ENCODE measurements at regions not wholly inside any gene's neighbourhood (a gene's known extent, or its start where the extent isn't known, plus 50 kb on each side); places are given as distances from the start of the nearest gene placed in this dataset.

GRCh38 chr17:77419547-77420094, 278.9 kb downstream of the SEC14L1 start:
- Histone ChIP-seq H3K4me1 (ENCODE audit: insufficient read depth, poor library complexity, severe bottlenecking) (peaks cover 58% of the 10 kb centered on the region), H3K4me3 (ENCODE audit: severe bottlenecking) (no peak overlapping the region), H3K36me3 (ENCODE audit: low read depth) (peaks cover 39% of the 10 kb centered on the region), H3K27me3 (ENCODE audit: insufficient read depth, poor library complexity, severe bottlenecking) (no peaks in the 10 kb centered on the region), H3K9me3 (ENCODE audit: severe bottlenecking) (no peaks in the 10 kb centered on the region), H3K27ac (ENCODE audit: poor library complexity, severe bottlenecking) (peak overlapping the region; percentile 95)
- no peak for DNase-seq (ENCODE audit: low spot score)
- TF ChIP-seq, protein P1, sequence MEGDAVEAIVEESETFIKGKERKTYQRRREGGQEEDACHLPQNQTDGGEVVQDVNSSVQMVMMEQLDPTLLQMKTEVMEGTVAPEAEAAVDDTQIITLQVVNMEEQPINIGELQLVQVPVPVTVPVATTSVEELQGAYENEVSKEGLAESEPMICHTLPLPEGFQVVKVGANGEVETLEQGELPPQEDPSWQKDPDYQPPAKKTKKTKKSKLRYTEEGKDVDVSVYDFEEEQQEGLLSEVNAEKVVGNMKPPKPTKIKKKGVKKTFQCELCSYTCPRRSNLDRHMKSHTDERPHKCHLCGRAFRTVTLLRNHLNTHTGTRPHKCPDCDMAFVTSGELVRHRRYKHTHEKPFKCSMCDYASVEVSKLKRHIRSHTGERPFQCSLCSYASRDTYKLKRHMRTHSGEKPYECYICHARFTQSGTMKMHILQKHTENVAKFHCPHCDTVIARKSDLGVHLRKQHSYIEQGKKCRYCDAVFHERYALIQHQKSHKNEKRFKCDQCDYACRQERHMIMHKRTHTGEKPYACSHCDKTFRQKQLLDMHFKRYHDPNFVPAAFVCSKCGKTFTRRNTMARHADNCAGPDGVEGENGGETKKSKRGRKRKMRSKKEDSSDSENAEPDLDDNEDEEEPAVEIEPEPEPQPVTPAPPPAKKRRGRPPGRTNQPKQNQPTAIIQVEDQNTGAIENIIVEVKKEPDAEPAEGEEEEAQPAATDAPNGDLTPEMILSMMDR (IDR thresholded peaks at IDR 0.05; ENCODE audit: poor library complexity, severe bottlenecking) = no peak
- ATAC-seq (ENCODE audit: low read depth) = no peak

GRCh38 chr17:77420095-77420803, 279.5 kb downstream of the SEC14L1 start:
- Histone ChIP-seq H3K4me3 (ENCODE audit: severe bottlenecking) (no peak overlapping the region), H3K9me3 (ENCODE audit: severe bottlenecking) (no peaks in the 10 kb centered on the region), H3K27ac (ENCODE audit: poor library complexity, severe bottlenecking) (peak overlapping the region; percentile 95), H3K4me1 (ENCODE audit: insufficient read depth, poor library complexity, severe bottlenecking) (peaks cover 64% of the 10 kb centered on the region), H3K27me3 (ENCODE audit: insufficient read depth, poor library complexity, severe bottlenecking) (no peaks in the 10 kb centered on the region), H3K36me3 (ENCODE audit: low read depth) (peaks cover 34% of the 10 kb centered on the region)
- DNase-seq (ENCODE audit: low spot score) (no peak), ATAC-seq (ENCODE audit: low read depth) (no peak)
- TF ChIP-seq, protein P1 (IDR thresholded peaks at IDR 0.05; ENCODE audit: poor library complexity, severe bottlenecking) = no peak

DNA sequence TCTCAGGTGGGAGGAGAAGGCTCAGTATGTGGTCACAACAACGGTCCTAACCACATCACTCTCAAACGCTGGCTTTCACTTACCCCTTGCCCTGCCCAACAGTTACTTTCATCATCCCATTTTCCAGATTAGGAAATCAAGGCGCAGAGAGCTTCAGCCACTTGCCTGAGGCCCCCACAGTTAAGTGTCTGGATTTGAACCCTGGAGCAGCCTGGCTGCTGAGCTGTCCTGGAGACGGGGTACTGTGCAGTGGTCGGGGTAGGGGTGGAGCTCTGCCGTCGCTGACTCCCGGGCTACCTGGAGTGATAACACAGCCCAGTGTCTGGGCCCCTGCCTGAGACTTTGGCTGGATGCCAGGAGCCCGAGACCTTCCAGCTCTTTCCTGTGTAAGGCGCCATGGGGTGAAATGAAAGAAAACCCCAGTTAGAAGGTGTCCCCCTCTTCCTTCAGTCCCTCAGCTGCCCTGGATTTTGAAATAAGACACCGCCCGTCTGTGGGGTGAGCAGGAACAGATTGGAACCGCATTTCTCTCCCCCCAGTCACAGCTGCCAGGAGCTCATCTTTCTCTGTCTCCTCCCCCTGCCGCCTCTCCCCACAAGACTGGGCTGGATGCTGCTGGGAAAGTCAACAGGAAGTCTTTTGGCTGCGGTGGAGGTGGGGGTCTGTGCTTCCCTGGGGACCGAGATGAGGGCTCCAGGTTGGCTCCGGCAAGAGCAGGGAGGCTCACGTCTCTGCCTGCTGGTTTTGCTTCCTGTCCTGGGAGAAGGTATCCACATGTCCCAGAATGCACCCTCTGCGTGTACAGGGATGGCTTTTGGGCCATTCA, 280.2 kb downstream of the SEC14L1 start:
- peak; percentile 62 for ATAC-seq (ENCODE audit: low read depth)
- Histone ChIP-seq H3K4me3 (ENCODE audit: severe bottlenecking) (no peak overlapping the region), H3K27me3 (ENCODE audit: insufficient read depth, poor library complexity, severe bottlenecking) (no peaks in the 10 kb centered on the region), H3K27ac (ENCODE audit: poor library complexity, severe bottlenecking) (peak overlapping the region; percentile 95), H3K4me1 (ENCODE audit: insufficient read depth, poor library complexity, severe bottlenecking) (peaks cover 71% of the 10 kb centered on the region), H3K36me3 (ENCODE audit: low read depth) (peaks cover 30% of the 10 kb centered on the region), H3K9me3 (ENCODE audit: severe bottlenecking) (no peaks in the 10 kb centered on the region)
- TF ChIP-seq, protein P1 (IDR thresholded peaks at IDR 0.05; ENCODE audit: poor library complexity, severe bottlenecking) = no peak
- no peak for DNase-seq (ENCODE audit: low spot score)

- no peak overlapping the region for H3K4me3 ChIP-seq (ENCODE audit: severe bottlenecking)
- no peak for DNase-seq (ENCODE audit: low spot score)
- H3K27ac ChIP-seq (ENCODE audit: poor library complexity, severe bottlenecking) = peak overlapping the region; percentile 95
- H3K36me3 ChIP-seq (ENCODE audit: low read depth) = peaks cover 24% of the 10 kb centered on the region
- no peaks in the 10 kb centered on the region for H3K27me3 ChIP-seq (ENCODE audit: insufficient read depth, poor library complexity, severe bottlenecking)
- TF ChIP-seq, protein P1 (IDR thresholded peaks at IDR 0.05; ENCODE audit: poor library complexity, severe bottlenecking) = no peak
- peaks cover 77% of the 10 kb centered on the region for H3K4me1 ChIP-seq (ENCODE audit: insufficient read depth, poor library complexity, severe bottlenecking)
- ATAC-seq (ENCODE audit: low read depth) = no peak
- no peaks in the 10 kb centered on the region for H3K9me3 ChIP-seq (ENCODE audit: severe bottlenecking)
Observed at GRCh38 chr17:77421630-77421972, 280.8 kb downstream of the SEC14L1 start.

All from RWPE2 (cell line).